Neural cell (in vitro differentiated cells): ENCODE measurements at regions not wholly inside any gene's neighbourhood (a gene's known extent, or its start where the extent isn't known, plus 50 kb on each side); places are given as distances from the start of the nearest gene placed in this dataset.

ENCODE experiments used
- H2AFZ ChIP-seq: fragments of 200-600, 300-800 bp; sonication (generic), shearing (Covaris generic); 2 replicates; pipeline ENCODE4 v1.6.0; 2014; ENCODE audit warnings: low read depth, mild to moderate bottlenecking, antibody characterized with exemption, low read length, moderate library complexity
- H3F3A ChIP-seq: fragments of 200-600 bp; shearing (Covaris generic); 2 replicates; pipeline ENCODE4 v1.6.1; 2016; ENCODE audit warnings: mild to moderate bottlenecking, moderate library complexity, mixed read lengths, antibody characterized with exemption, low read length; ENCODE audit not compliant: insufficient read depth, poor library complexity, severe bottlenecking
- H3K27ac ChIP-seq: fragments of 200-600, 300-800 bp; sonication (generic), shearing (Covaris generic); 2 replicates; pipeline ENCODE4 v1.5.1; 2014; ENCODE audit warnings: mild to moderate bottlenecking, low read length, moderate library complexity
- H3K27me3 ChIP-seq: fragments of 300-800, 200-600 bp; sonication (generic), shearing (Covaris generic); 2 replicates; pipeline ENCODE4 v1.6.0; 2014; ENCODE audit warnings: mild to moderate bottlenecking, low read depth, low read length, moderate library complexity; ENCODE audit not compliant: insufficient read depth
- H3K36me3 ChIP-seq: fragments of 300-800, 200-600 bp; sonication (generic), shearing (Covaris generic); 2 replicates; pipeline ENCODE4 v1.5.1; 2014; ENCODE audit warnings: mild to moderate bottlenecking, antibody characterized with exemption, low read length, moderate library complexity; ENCODE audit not compliant: insufficient read depth
- H3K4me2 ChIP-seq: fragments of 300-800, 200-600 bp; sonication (generic), shearing (Covaris generic); 2 replicates; pipeline ENCODE4 v1.6.0; 2014; ENCODE audit warnings: mild to moderate bottlenecking, low read length
- H3K4me3 ChIP-seq: fragments of 300-800, 200-600 bp; sonication (generic), shearing (Covaris generic); 2 replicates; pipeline ENCODE4 v1.5.1; 2014; ENCODE audit warnings: mild to moderate bottlenecking, low read length, moderate library complexity
- H3K79me2 ChIP-seq: fragments of 200-600 bp; shearing (Covaris generic); replicated peaks from 2 replicates; pipeline ENCODE4 v1.6.0; 2014; ENCODE audit warnings: mild to moderate bottlenecking, low read length, moderate library complexity; ENCODE audit not compliant: insufficient read depth
- H3K9ac ChIP-seq: fragments of 300-800, 200-600 bp; sonication (generic), shearing (Covaris generic); 2 replicates; pipeline ENCODE4 v1.6.1; 2016; ENCODE audit warnings: mild to moderate bottlenecking, low read length, mixed read lengths
- H3K9me2 ChIP-seq: fragments of 200-600 bp; shearing (Covaris generic); 2 replicates; pipeline ENCODE4 v1.6.1; 2016; ENCODE audit warnings: mild to moderate bottlenecking, low read length, mixed read lengths; ENCODE audit not compliant: insufficient read depth
- H3K9me3 ChIP-seq: fragments of 200-600, 300-800 bp; sonication (generic), shearing (Covaris generic); 2 replicates; pipeline ENCODE4 v1.6.1; 2016; ENCODE audit warnings: mild to moderate bottlenecking, mixed run types, low read length, moderate library complexity, mixed read lengths
- H4K20me1 ChIP-seq: fragments of 200-600 bp; shearing (Covaris generic); 2 replicates; pipeline ENCODE4 v1.6.1; 2016; ENCODE audit warnings: mild to moderate bottlenecking, mixed run types; ENCODE audit not compliant: insufficient read depth
- CTCF ChIP-seq: fragments of 450-650 bp; IDR thresholded peaks from 2 replicates; pipeline ENCODE4 v1.5.1; 2014; ENCODE audit warnings: antibody characterized with exemption, mild to moderate bottlenecking, moderate library complexity; ENCODE audit not compliant: poor library complexity, severe bottlenecking
- EP300 ChIP-seq: fragments of 450-650 bp; conservative IDR thresholded peaks from 2 replicates; pipeline ENCODE4 v1.6.1; 2014; ENCODE audit warnings: antibody characterized with exemption, mild to moderate bottlenecking, moderate library complexity; ENCODE audit not compliant: poor library complexity, severe bottlenecking
- EZH2 ChIP-seq: fragments of 200-600, 300-800 bp; shearing (Covaris generic), sonication (generic); IDR thresholded peaks from 2 replicates; pipeline ENCODE4 v1.6.1; 2014; ENCODE audit warnings: antibody characterized with exemption, low read length, borderline replicate concordance, mild to moderate bottlenecking; ENCODE audit not compliant: insufficient read depth, poor library complexity, severe bottlenecking
- MXI1 ChIP-seq: fragments of 450-650 bp; conservative IDR thresholded peaks from 2 replicates; pipeline ENCODE4 v1.6.1; 2014; ENCODE audit warnings: antibody characterized with exemption, mild to moderate bottlenecking; ENCODE audit not compliant: poor library complexity, severe bottlenecking
- POLR2AphosphoS5 ChIP-seq: IDR thresholded peaks from 2 replicates; pipeline ENCODE4 v1.6.1; 2012
- RAD21 ChIP-seq: fragments of 450-650 bp; conservative IDR thresholded peaks from 2 replicates; pipeline ENCODE4 v1.6.1; 2014; ENCODE audit warnings: antibody characterized with exemption, mild to moderate bottlenecking, moderate library complexity
- REST ChIP-seq: IDR thresholded peaks from 2 replicates; pipeline ENCODE4 v1.6.1; 2012; ENCODE audit warnings: borderline replicate concordance
- SMC3 ChIP-seq: fragments of 450-650 bp; conservative IDR thresholded peaks from 2 replicates; pipeline ENCODE4 v1.6.1; 2014; ENCODE audit warnings: antibody characterized with exemption, mild to moderate bottlenecking, moderate library complexity; ENCODE audit not compliant: poor library complexity
- TAF1 ChIP-seq: IDR thresholded peaks from 2 replicates; pipeline ENCODE4 v1.6.1; 2012; ENCODE audit warnings: low read depth

- Histone ChIP-seq H3K27ac (no peak overlapping the region), H4K20me1 (no peaks in the 10 kb centered on the region), H3K79me2 (no peaks in the 10 kb centered on the region), H3F3A (no peaks in the 10 kb centered on the region), H2AFZ (no peak overlapping the region), H3K9ac (no peak overlapping the region), H3K4me3 (no peak overlapping the region), H3K9me3 (no peaks in the 10 kb centered on the region), H3K27me3 (no peaks in the 10 kb centered on the region), H3K4me2 (no peak overlapping the region), H3K9me2 (no peaks in the 10 kb centered on the region), H3K36me3 (no peaks in the 10 kb centered on the region)
- no peak for TF ChIP-seq RAD21
- TF ChIP-seq TAF1, result no peak
- TF ChIP-seq MXI1, result no peak
- TF ChIP-seq EP300, result no peak
- no peak for TF ChIP-seq EZH2
- TF ChIP-seq POLR2AphosphoS5, result no peak
- TF ChIP-seq CTCF, result no peak
- no peak for TF ChIP-seq SMC3
- TF ChIP-seq REST, result no peak
These were observed 54.7 kb upstream of the SNX9 start for GRCh38 chr6:157768304-157768703.

- Histone ChIP-seq H3K9me2 (no peaks in the 10 kb centered on the region), H3K36me3 (no peaks in the 10 kb centered on the region), H2AFZ (no peak overlapping the region), H3K79me2 (no peaks in the 10 kb centered on the region), H3K4me2 (no peak overlapping the region), H3K9ac (no peak overlapping the region), H4K20me1 (no peaks in the 10 kb centered on the region), H3K9me3 (no peaks in the 10 kb centered on the region), H3K4me3 (no peak overlapping the region), H3K27ac (no peak overlapping the region), H3K27me3 (no peaks in the 10 kb centered on the region), H3F3A (no peaks in the 10 kb centered on the region)
- TF ChIP-seq EZH2 (no peak), RAD21 (no peak), REST (no peak), SMC3 (no peak), EP300 (no peak), MXI1 (no peak), CTCF (no peak), POLR2AphosphoS5 (no peak), TAF1 (no peak)
These were observed 54.0 kb upstream of the SNX9 start for GRCh38 chr6:157768863-157769551.
